GM12865 (cell line): ENCODE measurements at regions not wholly inside any gene's neighbourhood (a gene's known extent, or its start where the extent isn't known, plus 50 kb on each side); places are given as distances from the start of the nearest gene placed in this dataset.

Experiments
- DNase-seq: peaks from one replicate; pipeline ENCODE4 v3.0.0; 2010; ENCODE audit warnings: low read depth
- H3K4me3 ChIP-seq: 2 replicates; pipeline ENCODE4 v1.5.1; 2011; ENCODE audit warnings: mild to moderate bottlenecking, low read depth, low read length, control low read depth
- TF ChIP-seq, protein P1 (sequence below): IDR thresholded peaks from 2 replicates; pipeline ENCODE4 v1.5.1; 2011; ENCODE audit warnings: low read length, control low read depth, low read depth, inconsistent platforms; ENCODE audit not compliant: insufficient read depth; ENCODE audit errors: missing control alignments

DNA sequence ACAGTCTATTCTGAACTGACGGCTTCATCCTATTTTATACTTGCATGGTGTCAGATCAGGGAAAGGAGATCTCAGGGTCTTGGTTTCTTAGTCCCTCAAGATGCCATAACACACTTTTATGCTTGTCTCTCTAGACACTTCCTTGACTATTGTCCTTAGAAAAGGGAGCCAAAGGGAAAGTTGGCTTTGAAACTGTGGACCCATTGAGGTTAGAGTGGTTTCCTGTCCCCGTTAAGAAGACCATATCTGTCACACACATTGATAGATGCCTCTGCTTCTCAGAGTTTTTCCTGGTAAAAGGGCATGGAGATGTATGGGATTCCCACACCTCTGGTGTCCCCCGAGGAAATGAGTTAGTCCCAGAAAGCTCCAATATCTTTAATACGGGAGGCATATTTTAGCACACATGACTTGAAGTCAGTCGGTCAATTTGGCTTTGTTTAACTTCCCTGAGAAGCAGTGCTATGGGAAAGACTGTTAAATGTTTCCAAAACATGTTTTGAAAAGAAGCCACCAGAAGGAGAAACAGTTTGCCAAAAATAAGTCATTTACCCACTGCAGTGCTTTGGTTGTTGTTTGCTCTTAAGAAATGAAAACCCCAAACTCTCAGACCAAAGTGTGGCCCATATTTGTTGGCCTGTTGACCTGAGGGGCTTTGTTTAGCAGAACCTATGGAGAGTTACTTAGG lies 133.4 kb upstream of the CXCR4 start:
- no peak for DNase-seq
- TF ChIP-seq, protein P1, sequence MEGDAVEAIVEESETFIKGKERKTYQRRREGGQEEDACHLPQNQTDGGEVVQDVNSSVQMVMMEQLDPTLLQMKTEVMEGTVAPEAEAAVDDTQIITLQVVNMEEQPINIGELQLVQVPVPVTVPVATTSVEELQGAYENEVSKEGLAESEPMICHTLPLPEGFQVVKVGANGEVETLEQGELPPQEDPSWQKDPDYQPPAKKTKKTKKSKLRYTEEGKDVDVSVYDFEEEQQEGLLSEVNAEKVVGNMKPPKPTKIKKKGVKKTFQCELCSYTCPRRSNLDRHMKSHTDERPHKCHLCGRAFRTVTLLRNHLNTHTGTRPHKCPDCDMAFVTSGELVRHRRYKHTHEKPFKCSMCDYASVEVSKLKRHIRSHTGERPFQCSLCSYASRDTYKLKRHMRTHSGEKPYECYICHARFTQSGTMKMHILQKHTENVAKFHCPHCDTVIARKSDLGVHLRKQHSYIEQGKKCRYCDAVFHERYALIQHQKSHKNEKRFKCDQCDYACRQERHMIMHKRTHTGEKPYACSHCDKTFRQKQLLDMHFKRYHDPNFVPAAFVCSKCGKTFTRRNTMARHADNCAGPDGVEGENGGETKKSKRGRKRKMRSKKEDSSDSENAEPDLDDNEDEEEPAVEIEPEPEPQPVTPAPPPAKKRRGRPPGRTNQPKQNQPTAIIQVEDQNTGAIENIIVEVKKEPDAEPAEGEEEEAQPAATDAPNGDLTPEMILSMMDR: no peak
- no peak overlapping the region for H3K4me3 ChIP-seq

DNA sequence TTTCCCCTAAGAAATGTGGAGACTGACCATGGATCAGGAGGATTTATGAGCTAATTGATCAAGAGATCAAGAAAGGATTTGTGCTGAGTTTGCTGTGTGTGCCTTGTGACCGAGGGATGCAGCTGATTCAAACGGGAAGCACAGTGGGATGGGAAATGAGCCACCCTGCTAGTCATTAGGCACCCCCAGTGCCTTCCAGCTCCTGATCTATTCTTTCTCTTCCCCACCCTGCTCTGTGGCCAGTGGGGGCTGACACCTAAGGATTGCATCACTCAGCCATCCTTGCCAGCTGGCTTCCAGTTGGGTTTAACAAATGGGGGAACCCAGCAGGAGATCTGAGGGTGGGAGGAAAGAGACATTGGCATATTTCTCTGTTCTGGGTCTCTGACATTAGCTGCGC lies 132.2 kb upstream of the CXCR4 start:
- H3K4me3 ChIP-seq: no peak overlapping the region
- TF ChIP-seq, protein P1: no peak
- no peak for DNase-seq

DNA sequence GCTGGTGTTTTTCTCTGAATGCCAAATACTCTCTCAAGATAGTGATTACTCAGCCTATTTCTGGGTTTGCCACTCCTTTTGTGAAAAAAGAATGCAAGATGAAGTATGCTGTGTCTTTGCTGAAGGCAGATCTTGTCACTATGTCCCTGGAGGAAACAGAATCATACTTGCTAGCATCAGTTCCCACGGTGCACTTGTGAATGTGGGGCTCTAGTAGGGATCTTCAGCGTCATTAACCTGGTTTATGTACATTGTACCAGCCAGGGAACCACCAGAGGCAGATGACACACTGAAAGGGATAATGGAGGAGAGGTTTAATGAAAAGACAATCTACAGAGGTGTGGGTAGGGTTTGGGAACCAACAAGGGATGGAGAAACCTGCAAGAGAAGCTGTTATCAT lies 131.0 kb upstream of the CXCR4 start:
- H3K4me3 ChIP-seq: no peak overlapping the region
- DNase-seq: no peak
- TF ChIP-seq, protein P1: no peak

DNA sequence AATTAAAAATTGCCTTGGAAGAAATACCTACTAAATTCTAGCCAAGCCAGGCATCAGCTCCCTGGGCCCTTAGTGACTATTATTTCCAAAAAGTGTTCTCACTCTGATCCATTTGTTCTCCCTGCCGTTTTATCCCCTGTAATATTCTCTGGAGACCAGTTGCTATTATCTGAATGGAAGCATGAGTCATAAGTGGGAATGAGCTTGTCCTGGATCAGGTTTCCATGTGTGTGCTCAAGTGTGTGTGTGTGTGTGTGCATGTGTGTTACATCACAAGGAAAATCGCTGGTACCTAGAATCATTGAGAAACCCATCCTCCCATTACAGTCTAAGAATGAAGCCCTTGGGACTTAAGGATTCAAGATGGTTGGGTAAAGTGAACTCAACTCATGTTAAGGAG lies 130.3 kb upstream of the CXCR4 start:
- TF ChIP-seq, protein P1: no peak
- DNase-seq: no peak
- no peak overlapping the region for H3K4me3 ChIP-seq

DNA sequence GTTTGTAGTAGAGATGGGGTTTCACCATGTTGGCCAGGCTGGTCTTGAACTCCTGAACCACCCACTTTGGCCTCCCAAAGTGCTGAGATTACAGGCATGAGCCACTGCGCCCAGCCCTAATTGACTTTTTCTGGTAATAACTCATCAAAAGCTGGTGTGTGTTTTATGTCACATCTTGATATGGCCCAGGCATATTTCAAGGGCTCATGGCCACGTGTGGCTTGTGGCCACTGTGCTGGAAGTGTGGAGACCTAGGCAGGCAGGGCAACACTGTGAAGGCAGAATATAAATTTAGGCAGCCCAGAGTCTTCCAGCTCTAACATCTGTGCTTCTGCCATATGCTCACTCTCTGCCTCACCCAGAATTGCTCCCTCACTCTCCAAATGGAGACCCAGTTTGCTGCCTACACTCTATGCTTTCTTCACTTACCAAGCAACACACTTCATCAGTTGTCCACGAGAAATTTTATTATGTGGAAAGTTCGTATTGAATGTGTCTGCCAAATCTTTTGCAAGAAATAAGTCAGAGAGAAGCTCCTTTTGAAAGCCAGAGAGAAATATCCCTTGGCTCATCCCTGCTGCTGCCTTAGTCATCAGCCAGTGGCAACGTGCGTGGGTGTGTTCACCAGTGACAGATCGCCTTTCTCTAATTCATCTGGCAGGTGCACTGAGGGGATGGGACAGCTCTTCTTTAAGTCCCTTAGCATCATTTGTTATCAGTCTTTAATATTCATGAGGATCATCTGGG lies 129.4 kb upstream of the CXCR4 start:
- no peak for DNase-seq
- no peak overlapping the region for H3K4me3 ChIP-seq
- TF ChIP-seq, protein P1: no peak

DNA sequence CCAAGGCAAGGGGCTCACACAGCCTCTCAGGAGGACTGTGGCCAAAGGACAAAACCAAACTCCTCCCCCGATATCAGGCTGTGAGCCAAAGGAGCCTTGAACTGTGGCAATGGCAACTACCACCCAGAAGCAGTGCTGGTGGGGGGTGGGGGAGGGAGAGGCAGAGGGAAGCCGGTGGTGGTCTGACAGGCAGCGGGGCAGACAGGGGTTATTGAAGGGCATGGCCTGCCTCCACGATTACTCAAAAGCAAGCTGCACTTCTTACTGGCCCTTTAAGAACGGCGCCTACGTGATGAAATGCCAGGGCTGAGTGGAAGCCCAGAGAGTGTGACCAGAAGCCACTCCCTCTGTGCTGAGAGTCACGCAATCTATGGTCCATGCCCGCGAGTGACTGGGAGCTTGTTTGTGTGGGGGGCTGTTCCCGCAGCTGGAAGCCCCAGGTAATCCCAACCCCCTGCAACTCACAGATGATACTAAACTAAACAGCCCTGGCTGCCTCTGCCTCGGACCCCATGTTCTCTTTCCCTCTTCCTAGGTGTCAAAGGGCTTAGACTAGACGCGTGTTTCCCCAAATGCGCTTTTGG lies 128.2 kb upstream of the CXCR4 start:
- TF ChIP-seq, protein P1: no peak
- peak overlapping the region; percentile 10 for H3K4me3 ChIP-seq
- peak; percentile 60 for DNase-seq
